Muscle of leg (tissue), 3 donors: ENCODE measurements at regions not wholly inside any gene's neighbourhood (a gene's known extent, or its start where the extent isn't known, plus 50 kb on each side); places are given as distances from the start of the nearest gene placed in this dataset.

Experiments
- DNase-seq: peaks from one replicate; pipeline ENCODE4 v3.0.0; 2013
- H3K27ac ChIP-seq: one replicate; pipeline ENCODE4 v1.5.1; 2013; ENCODE audit warnings: mild to moderate bottlenecking, low read length, control low read depth
- H3K27me3 ChIP-seq: one replicate; pipeline ENCODE4 v1.6.1; 2013; ENCODE audit warnings: low read length; ENCODE audit not compliant: control insufficient read depth, insufficient read depth
- H3K36me3 ChIP-seq: one replicate; pipeline ENCODE4 v1.6.1; 2013; ENCODE audit warnings: low read length; ENCODE audit not compliant: control insufficient read depth, insufficient read depth
- H3K4me1 ChIP-seq: one replicate; pipeline ENCODE4 v1.6.1; 2013; ENCODE audit warnings: low read length; ENCODE audit not compliant: control insufficient read depth, insufficient read depth
- H3K4me3 ChIP-seq: one replicate; pipeline ENCODE4 v1.5.1; 2013; ENCODE audit warnings: low read length, control low read depth
- H3K9me3 ChIP-seq: replicated peaks from 2 replicates; pipeline ENCODE4 v1.6.1; 2013; ENCODE audit warnings: low read depth, low read length; ENCODE audit not compliant: control insufficient read depth
- WGBS: methylation state at CpG from one replicate; pipeline ENCODE4 v1.1.5; 2013; ENCODE audit warnings: missing lambda C conversion rate; ENCODE audit not compliant: insufficient coverage; 5-methylcytosine and 5-hydroxymethylcytosine counted together

DNA sequence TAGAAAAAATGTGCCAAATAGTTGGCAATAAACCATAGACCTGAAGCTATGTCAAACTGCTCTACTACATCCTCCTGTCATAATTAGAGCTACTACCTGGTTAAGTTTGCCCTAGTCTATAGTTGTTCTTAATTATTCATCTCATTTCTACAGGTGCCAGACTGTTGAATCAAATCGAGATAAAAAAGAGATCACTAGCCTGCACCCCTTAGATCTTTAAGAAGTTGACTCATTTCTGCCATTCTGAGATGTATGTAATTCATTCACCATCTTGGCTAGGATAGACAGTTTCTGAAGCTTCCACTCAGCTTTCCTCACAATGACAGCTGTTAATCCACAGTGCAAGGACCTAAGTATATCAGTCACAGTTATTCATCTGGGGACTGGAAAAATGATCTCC is 452.1 kb upstream of the BOD1L1 start:
- Histone ChIP-seq H3K9me3 (peaks cover 4% of the 10 kb centered on the region), H3K4me1 (no peaks in the 10 kb centered on the region), H3K36me3 (no peaks in the 10 kb centered on the region), H3K27ac (no peak overlapping the region), H3K27me3 (no peaks in the 10 kb centered on the region), H3K4me3 (no peak overlapping the region)
- no peak for DNase-seq
- WGBS = no CpG with 5 or more reads among the region's 1 CpG

DNA sequence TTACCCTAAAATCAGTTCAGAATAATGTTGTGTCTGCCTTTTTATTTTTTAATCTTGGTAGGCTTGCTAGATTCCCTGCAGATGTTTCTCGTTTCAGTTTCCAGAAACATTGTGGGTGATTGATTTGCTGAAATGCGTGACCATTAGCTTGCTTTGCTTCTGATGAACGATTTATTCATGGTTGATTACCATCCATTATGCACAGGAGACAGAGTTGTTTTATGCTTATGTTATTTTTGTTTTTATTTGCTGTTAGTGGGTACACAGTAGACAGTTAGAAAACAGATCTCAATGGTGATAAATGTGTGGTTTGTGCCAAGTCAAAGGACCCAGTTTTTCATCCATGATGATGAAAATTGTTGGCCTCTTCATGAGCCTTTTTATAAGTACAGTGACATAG is 455.6 kb upstream of the BOD1L1 start:
- Histone ChIP-seq H3K9me3 (no peaks in the 10 kb centered on the region), H3K36me3 (no peaks in the 10 kb centered on the region), H3K27me3 (no peaks in the 10 kb centered on the region), H3K4me3 (no peak overlapping the region), H3K4me1 (no peaks in the 10 kb centered on the region), H3K27ac (no peak overlapping the region)
- no peak for DNase-seq
- no CpG with 5 or more reads among the region's 3 CpGs for WGBS

DNA sequence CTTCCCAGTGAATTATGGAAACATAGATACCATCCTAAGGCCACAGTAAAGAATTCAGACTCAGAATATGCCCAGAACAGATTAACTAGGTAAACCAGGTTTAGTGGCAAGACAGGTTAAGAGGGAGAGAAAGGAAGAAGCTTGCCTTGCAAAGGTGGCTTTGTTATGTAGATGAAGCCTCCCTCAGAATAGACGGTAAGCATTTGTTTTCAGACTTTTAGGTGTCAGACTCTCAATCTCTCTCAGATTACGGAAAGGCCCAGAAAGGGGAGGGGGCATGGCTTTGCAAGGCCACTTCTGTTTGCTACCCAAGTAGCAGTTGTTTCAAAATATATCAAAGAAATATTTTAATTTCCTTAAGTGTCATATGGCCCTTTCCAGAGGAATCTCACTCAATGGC is 457.1 kb upstream of the BOD1L1 start:
- no peaks in the 10 kb centered on the region for H3K27me3 ChIP-seq
- no peaks in the 10 kb centered on the region for H3K9me3 ChIP-seq
- no peak overlapping the region for H3K27ac ChIP-seq
- H3K4me1 ChIP-seq = no peaks in the 10 kb centered on the region
- H3K4me3 ChIP-seq = no peak overlapping the region
- WGBS = no CpG with 5 or more reads among the region's 2 CpGs
- DNase-seq = no peak
- H3K36me3 ChIP-seq = no peaks in the 10 kb centered on the region

DNA sequence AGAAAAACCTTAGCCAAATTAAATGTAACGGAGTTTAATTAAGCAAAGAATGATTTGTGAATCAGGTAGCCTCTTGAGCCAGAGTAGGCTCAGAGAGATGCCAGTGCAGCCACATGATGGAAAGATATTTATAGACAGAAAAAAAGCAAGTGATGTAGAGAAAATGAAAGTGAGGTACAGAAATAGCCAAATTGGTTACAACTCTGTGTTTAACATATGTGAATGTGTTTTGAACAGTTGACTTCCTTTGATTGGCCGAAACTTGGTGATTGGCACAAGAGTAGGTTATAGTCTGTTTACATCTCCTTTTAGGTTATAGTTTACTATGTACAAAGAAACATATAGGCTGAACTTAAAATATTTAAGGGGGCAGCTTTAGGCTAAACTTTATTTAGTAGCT is 459.9 kb upstream of the BOD1L1 start:
- Histone ChIP-seq H3K27ac (no peak overlapping the region), H3K9me3 (peaks cover 5% of the 10 kb centered on the region), H3K36me3 (no peaks in the 10 kb centered on the region), H3K27me3 (no peaks in the 10 kb centered on the region), H3K4me1 (no peaks in the 10 kb centered on the region), H3K4me3 (no peak overlapping the region)
- 67% methylated on average over 1 of the region's 2 CpGs for WGBS
- no peak for DNase-seq

DNA sequence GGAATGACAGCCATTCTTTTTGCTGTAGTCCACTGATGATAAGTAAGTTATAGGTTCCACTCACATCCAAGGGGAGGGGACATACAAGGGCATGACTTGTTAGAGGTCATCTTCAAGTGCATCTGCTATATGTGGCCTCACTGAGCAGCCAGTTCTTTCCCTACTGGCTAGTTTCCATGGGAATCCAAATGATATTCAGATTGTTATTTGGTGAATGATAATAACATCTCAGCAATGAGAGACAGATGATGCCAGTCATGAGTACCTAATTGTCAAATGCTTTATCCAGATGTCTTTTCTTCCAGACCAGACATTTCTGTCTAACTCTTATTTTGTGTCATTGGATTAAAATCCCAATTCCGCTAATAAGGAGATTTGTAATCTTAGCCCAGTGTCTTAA is 460.4 kb upstream of the BOD1L1 start:
- WGBS = no CpG with 5 or more reads among the region's 1 CpG
- Histone ChIP-seq H3K27me3 (no peaks in the 10 kb centered on the region), H3K4me1 (no peaks in the 10 kb centered on the region), H3K4me3 (no peak overlapping the region), H3K9me3 (peaks cover 7% of the 10 kb centered on the region), H3K27ac (no peak overlapping the region), H3K36me3 (no peaks in the 10 kb centered on the region)
- no peak for DNase-seq

DNA sequence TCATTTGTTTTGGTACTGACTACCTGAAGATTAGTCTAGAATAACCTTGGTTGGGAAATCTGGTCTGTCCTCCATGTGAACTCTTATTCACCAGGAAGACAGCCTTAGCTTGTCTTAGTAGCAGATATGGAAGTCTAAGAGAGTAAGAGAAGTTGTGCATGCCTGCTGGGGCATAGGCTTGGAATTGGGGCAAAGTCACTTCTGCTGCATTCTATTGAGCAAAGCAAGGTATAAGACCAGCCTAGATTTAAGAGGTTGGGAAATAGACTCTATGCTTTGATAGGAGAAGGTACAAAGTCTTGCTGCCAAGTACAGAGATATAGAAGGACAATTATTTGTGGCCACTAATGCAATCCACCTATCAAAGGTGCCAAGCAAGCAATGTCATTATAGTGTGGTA is 464.0 kb upstream of the BOD1L1 start:
- Histone ChIP-seq H3K27ac (no peak overlapping the region), H3K9me3 (peaks cover 9% of the 10 kb centered on the region), H3K4me3 (no peak overlapping the region), H3K4me1 (no peaks in the 10 kb centered on the region), H3K36me3 (no peaks in the 10 kb centered on the region), H3K27me3 (no peaks in the 10 kb centered on the region)
- DNase-seq = no peak

DNA sequence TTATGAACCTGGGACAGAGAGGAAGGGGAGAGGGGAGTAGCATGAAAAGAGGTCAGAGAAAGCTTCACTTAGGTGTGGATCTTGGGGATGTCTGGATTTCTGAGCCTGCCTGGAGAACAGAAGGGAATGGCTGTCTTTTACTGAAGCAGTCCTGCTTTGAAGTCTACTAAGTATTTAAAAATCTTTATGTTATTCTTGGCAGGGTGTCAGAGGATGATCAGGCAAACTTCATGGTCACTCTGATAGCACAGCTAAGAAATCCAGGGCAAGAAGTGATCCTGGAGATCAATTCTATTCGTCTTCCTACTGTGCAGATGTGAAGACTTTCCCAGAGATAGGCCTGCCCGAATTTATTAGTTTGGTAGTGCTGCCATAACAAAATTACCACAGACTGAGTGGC is 464.4 kb upstream of the BOD1L1 start:
- no peak overlapping the region for H3K4me3 ChIP-seq
- H3K9me3 ChIP-seq = peaks cover 9% of the 10 kb centered on the region
- H3K36me3 ChIP-seq = no peaks in the 10 kb centered on the region
- no peaks in the 10 kb centered on the region for H3K27me3 ChIP-seq
- WGBS = no CpG with 5 or more reads among the region's 2 CpGs
- no peak for DNase-seq
- no peaks in the 10 kb centered on the region for H3K4me1 ChIP-seq
- no peak overlapping the region for H3K27ac ChIP-seq

DNA sequence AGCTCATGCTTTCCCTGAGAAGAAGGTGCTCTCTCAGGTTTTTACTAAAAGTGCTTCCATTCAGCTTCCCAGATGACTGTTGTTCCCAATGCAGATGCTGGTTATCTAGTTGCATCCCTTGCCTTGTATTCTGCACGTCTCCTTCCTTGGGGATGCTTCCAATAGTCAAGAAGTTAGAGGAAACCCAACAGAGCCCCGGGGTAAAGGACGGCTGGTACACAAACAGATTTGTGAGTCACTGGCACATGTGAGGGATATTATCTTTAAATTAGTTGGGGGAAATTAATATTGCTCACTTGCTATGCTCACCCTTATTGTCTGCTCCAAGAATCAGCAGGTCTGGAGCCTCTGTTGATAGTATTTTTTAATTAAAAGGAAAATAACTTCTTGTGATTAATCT is 465.2 kb upstream of the BOD1L1 start:
- Histone ChIP-seq H3K27me3 (no peaks in the 10 kb centered on the region), H3K9me3 (peaks cover 9% of the 10 kb centered on the region), H3K4me3 (no peak overlapping the region), H3K4me1 (no peaks in the 10 kb centered on the region), H3K36me3 (no peaks in the 10 kb centered on the region), H3K27ac (no peak overlapping the region)
- DNase-seq = no peak
- WGBS = 43% methylated on average over 1 of the region's 3 CpGs

DNA sequence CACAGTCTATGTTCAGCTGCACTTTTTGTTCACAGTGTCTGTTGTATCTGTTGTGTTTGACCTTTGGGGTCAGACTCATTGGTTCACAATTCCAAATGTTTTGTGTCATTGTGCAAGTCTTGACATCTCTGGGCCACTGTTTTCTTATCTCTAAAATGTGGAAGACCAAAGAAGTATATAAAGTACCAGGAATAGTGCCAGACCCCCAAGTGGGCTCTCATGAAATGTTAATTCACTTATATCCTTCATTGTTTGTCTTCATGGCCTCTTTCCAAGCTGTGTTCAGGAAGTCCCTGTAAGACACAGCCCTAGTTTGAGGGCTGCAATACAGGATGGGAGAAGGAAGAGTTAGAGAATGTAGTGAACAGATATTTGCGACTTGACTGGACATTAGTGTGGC is 468.3 kb upstream of the BOD1L1 start:
- Histone ChIP-seq H3K27me3 (no peaks in the 10 kb centered on the region), H3K27ac (no peak overlapping the region), H3K4me1 (no peaks in the 10 kb centered on the region), H3K9me3 (peaks cover 9% of the 10 kb centered on the region), H3K36me3 (no peaks in the 10 kb centered on the region), H3K4me3 (no peak overlapping the region)
- no CpG with 5 or more reads among the region's 1 CpG for WGBS
- peak; percentile 1 for DNase-seq

DNA sequence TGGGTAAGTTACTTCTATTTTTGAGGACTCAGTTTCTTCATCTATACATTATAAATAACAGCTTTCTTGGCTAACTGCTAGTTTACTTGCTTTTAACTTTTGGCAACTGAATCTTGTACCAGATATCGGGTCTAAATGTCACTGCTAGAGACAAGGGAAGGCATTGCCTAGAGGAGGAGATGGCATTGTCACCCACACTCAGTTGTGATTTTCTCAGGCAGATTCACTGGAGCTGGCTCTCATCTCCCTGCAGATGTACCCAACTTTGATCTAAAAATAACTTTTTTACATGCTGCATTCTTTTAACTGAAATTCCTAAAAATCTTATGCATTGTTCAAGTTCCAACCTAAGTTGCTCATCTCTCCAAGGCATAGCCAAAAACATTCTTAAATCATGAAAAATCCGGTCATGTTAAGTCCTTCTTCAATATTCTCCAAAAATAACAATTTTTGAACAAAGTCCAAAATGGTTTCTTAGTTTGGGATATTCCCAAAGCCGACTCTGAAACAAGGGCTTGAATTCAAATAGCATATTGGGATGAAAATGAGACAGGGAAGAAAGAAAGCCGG is 469.0 kb upstream of the BOD1L1 start:
- DNase-seq = peak; percentile 40
- H3K36me3 ChIP-seq = no peaks in the 10 kb centered on the region

DNA sequence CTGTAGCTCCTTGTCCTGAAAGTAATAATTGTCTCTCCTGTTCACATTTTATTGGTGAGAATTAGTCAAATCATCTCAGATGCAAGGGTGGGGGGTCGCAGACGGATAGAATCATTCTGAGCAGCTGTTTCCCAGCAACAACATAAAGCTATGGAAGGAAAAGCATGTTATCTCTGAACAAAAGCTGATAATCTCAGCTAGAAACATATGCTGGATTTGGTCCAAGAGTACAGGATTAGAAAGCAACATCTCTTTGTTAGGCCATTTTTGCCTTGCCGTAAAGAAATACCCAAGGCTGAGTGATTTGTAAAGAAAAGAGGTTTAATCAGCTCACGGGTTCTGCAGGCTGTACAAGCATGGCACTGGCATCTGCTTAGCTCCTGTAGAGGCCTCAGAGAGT is 472.8 kb upstream of the BOD1L1 start:
- Histone ChIP-seq H3K4me3 (no peak overlapping the region), H3K36me3 (no peaks in the 10 kb centered on the region), H3K9me3 (no peaks in the 10 kb centered on the region), H3K27me3 (no peaks in the 10 kb centered on the region), H3K27ac (no peak overlapping the region), H3K4me1 (no peaks in the 10 kb centered on the region)
- 57% methylated on average over 1 of the region's 4 CpGs for WGBS
- DNase-seq = peak; percentile 4

More for the DNA sequence above, 469.0 kb upstream of the BOD1L1 start:
- no CpG with 5 or more reads among the region's 4 CpGs for WGBS
- no peak overlapping the region for H3K27ac ChIP-seq
- peaks cover 6% of the 10 kb centered on the region for H3K9me3 ChIP-seq
- no peak overlapping the region for H3K4me3 ChIP-seq
- no peaks in the 10 kb centered on the region for H3K27me3 ChIP-seq
- H3K4me1 ChIP-seq = no peaks in the 10 kb centered on the region
